ENCODE measurements at regions not wholly inside any gene's neighbourhood (a gene's known extent, or its start where the extent isn't known, plus 50 kb on each side); places are given as distances from the start of the nearest gene placed in this dataset.

DNA sequence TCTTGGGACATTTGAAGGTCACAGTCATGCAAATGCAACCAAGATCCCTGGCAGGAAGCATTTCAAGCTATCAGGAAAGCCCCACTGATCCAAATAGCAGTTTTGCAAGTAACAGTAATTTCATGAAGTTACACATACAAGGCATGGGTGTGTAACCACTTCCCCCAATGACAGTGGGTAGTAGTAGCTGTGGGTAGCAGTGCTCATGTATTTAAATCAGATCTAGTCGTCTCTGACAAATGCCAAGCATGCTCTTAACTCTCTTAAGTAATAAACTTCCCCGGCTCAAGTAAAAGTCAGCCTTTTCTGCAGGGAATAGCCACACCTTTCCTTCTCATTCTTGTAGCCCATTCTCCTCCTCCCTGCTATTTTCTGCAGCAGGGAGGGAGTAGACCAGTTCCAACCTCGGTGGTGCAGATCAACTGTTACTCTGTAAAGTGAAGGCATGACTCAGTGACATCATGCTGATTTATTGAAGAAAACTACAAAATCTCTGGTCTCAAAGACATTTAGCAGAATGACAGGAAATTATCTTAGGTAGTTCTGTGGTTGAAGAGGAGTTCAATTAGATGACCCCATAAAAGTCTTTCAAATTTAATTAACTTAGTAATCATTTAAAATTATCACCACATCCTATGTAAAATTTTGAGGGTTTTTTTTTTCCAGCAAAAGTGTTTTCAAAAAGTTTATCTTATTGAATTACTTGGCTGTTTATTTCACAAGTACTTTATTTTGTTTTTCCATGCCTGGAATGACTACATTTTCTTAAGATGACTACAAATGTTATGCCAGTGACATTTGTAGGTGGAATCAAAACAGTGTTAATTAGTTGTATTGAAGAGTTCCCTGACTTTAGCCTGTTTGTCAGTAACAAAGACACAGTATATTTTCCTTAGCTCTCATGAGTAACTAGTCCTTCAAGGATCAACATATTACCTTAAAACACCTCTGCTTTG, 568.3 kb downstream of the INHBA start:
- Histone ChIP-seq H3K4me1 (no peaks in the 10 kb centered on the region), H3K4me3 (no peak overlapping the region), H3K36me3 (no peaks in the 10 kb centered on the region), H3K27ac (no peak overlapping the region), H3K9me3 (no peaks in the 10 kb centered on the region), H3K27me3 (no peaks in the 10 kb centered on the region)
- DNase-seq (ENCODE audit: low spot score), result no peak
- TF ChIP-seq, protein P1, sequence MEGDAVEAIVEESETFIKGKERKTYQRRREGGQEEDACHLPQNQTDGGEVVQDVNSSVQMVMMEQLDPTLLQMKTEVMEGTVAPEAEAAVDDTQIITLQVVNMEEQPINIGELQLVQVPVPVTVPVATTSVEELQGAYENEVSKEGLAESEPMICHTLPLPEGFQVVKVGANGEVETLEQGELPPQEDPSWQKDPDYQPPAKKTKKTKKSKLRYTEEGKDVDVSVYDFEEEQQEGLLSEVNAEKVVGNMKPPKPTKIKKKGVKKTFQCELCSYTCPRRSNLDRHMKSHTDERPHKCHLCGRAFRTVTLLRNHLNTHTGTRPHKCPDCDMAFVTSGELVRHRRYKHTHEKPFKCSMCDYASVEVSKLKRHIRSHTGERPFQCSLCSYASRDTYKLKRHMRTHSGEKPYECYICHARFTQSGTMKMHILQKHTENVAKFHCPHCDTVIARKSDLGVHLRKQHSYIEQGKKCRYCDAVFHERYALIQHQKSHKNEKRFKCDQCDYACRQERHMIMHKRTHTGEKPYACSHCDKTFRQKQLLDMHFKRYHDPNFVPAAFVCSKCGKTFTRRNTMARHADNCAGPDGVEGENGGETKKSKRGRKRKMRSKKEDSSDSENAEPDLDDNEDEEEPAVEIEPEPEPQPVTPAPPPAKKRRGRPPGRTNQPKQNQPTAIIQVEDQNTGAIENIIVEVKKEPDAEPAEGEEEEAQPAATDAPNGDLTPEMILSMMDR (IDR thresholded peaks at IDR 0.05), result no peak

- Histone ChIP-seq H3K9me3 (no peaks in the 10 kb centered on the region), H3K4me1 (no peaks in the 10 kb centered on the region), H3K27me3 (no peaks in the 10 kb centered on the region), H3K4me3 (no peak overlapping the region), H3K36me3 (no peaks in the 10 kb centered on the region), H3K27ac (no peak overlapping the region)
- TF ChIP-seq, protein P1 (IDR thresholded peaks at IDR 0.05), result no peak
- no peak for DNase-seq (ENCODE audit: low spot score)
These were observed 569.1 kb downstream of the INHBA start for GRCh38 chr7:41133690-41134299.

DNA sequence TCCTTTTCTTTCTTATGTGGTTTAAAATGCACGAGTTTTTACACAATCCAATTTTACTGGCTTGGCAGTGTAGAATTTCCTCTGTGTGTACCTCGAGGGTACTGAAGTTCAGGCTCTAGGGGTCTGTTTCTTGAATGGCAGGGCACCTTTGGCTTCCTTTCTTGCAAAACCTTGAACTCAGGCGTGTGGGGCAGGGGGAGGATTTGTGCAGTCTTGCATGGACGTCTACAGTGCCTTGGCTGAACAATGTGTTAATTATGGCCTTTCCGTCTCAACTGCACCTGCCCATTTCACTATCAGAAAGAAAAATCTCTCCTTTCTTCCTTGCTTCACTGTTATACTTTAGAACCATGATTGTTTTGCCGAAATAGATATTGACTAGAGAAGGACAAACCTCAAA, 570.9 kb downstream of the INHBA start:
- TF ChIP-seq, protein P1 (IDR thresholded peaks at IDR 0.05), result no peak
- Histone ChIP-seq H3K27me3 (no peaks in the 10 kb centered on the region), H3K27ac (no peak overlapping the region), H3K36me3 (no peaks in the 10 kb centered on the region), H3K4me1 (no peaks in the 10 kb centered on the region), H3K9me3 (no peaks in the 10 kb centered on the region), H3K4me3 (no peak overlapping the region)
- DNase-seq (ENCODE audit: low spot score), result no peak

- TF ChIP-seq, protein P1 (IDR thresholded peaks at IDR 0.05), result no peak
- H3K27ac ChIP-seq, result no peak overlapping the region
- DNase-seq (ENCODE audit: low spot score), result no peak
- H3K36me3 ChIP-seq, result no peaks in the 10 kb centered on the region
- no peaks in the 10 kb centered on the region for H3K4me1 ChIP-seq
- H3K9me3 ChIP-seq, result no peaks in the 10 kb centered on the region
- no peak overlapping the region for H3K4me3 ChIP-seq
- no peaks in the 10 kb centered on the region for H3K27me3 ChIP-seq
These were observed 572.2 kb downstream of the INHBA start for GRCh38 chr7:41130561-41131236.

GRCh38 chr7:41130086-41130485, 572.8 kb downstream of the INHBA start:
- H3K27ac ChIP-seq, result no peak overlapping the region
- H3K4me1 ChIP-seq, result no peaks in the 10 kb centered on the region
- no peaks in the 10 kb centered on the region for H3K27me3 ChIP-seq
- no peak for DNase-seq (ENCODE audit: low spot score)
- TF ChIP-seq, protein P1 (IDR thresholded peaks at IDR 0.05), result no peak
- H3K9me3 ChIP-seq, result no peaks in the 10 kb centered on the region
- H3K36me3 ChIP-seq, result no peaks in the 10 kb centered on the region
- H3K4me3 ChIP-seq, result no peak overlapping the region
